H1 (cell line): ENCODE measurements at regions not wholly inside any gene's neighbourhood (a gene's known extent, or its start where the extent isn't known, plus 50 kb on each side); places are given as distances from the start of the nearest gene placed in this dataset.

Experiments
- CBX5 ChIP-seq: fragments of 300-800, 300-1000 bp; sonication (generic); IDR thresholded peaks from 2 replicates; pipeline ENCODE4 v1.7.1; 2016; ENCODE audit warnings: antibody characterized with exemption, low read length, low read depth
- RAD21 ChIP-seq, 2 experiments: IDR thresholded peaks in 1 of 2; conservative IDR thresholded peaks in 1 of 2; 2 replicates each; pipeline ENCODE4 v1.6.1; 2011; ENCODE audit warnings: low read depth in 2 of 2, low read length in 2 of 2, improper control_type of control experiment in 1 of 2, inconsistent platforms in 1 of 2, mild to moderate bottlenecking in 1 of 2, moderate library complexity in 1 of 2
- SAP30 ChIP-seq: fragments of 300-600 bp; sonication (generic); IDR thresholded peaks from 2 replicates; pipeline ENCODE4 v1.7.1; 2012; ENCODE audit warnings: low read length, moderate library complexity, mild to moderate bottlenecking, inconsistent platforms; ENCODE audit not compliant: insufficient read depth, insufficient replicate concordance
- SP2 ChIP-seq: IDR thresholded peaks from 2 replicates; pipeline ENCODE4 v1.6.1; 2012; ENCODE audit warnings: mild to moderate bottlenecking, low read length, inconsistent platforms
- YY1 ChIP-seq: IDR thresholded peaks from 2 replicates; pipeline ENCODE4 v1.6.1; 2011; ENCODE audit warnings: low read depth, mild to moderate bottlenecking, low read length

DNA sequence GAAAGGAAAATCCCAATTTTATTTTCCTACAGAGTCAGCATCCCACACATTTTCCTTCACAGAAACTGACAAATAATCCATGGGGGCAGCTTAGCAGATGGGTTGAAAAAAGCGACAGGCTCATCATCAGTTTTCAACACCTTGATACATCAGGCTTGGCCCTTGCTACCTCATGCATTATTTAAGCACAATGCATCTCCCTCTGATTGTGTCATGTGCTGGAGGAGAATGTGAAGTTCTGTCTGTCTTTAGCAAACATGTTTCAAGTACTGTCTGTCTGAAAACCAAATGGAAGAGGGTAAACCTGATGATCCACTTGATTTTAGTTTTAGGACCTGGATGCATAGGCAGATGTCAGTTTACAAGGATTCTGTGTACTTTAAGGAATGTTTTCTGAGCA, 128.6 kb upstream of the ADAMTS9 start (continued):
- TF ChIP-seq YY1 (no peak), RAD21 (IDR thresholded peaks at IDR 0.05 in 1 of 2, conservative IDR thresholded peaks at IDR 0.05 in 1 of 2; ENCODE audit: low read depth in 2 of 2, low read length in 2 of 2) (no peak), SP2 (no peak), SAP30 (no peak), CBX5 (no peak)
- TF ChIP-seq, all 59 proteins: peak for 0
